SIG-M5 (cell line): ENCODE measurements at regions not wholly inside any gene's neighbourhood (a gene's known extent, or its start where the extent isn't known, plus 50 kb on each side); places are given as distances from the start of the nearest gene placed in this dataset.
"Not testable (repeated sequence)": the region's sequence is repeated elsewhere in the genome, so short reads cannot be mapped to it uniquely, and the experiment has no call there.

Experiments
- DNase-seq: peaks from one replicate; lab custom pipeline; 2025; lab: John Stamatoyannopoulos, UW

DNA sequence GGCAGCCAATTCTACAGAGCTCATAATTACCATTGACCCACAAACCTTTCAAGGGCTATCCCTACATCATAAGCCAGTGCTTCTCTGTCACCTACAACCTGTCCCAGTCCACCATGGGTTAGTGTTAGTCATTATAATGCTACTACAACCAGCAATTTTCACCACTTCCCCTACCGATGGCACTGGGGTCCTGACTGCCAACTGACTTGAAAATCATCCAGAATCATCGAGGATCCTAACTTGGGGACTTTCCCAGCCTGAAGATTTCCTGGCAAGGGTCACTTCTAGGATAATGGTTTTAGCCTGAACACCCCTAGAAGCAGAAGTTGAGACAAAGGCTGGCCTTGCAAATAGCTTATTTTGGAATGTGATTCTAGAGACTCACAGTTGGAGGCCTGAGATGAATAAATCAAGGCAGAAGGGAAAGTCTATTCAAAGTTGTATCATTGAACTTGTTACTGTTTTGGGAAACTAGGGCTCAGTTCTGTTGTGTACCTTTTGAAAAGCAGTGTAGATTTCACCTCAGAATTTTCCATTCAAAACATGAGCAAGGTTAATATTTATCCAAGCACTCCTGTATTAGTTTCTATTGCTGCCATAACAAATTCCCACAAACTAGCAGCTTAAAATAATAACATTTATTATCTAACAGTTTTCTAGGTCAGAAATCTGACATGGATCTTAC is 633.0 kb downstream of the LRRC70 start:
- DNase-seq, result no peak

- no peak for DNase-seq
These were observed 627.4 kb downstream of the LRRC70 start for GRCh38 chr5:63205976-63206375.

DNA sequence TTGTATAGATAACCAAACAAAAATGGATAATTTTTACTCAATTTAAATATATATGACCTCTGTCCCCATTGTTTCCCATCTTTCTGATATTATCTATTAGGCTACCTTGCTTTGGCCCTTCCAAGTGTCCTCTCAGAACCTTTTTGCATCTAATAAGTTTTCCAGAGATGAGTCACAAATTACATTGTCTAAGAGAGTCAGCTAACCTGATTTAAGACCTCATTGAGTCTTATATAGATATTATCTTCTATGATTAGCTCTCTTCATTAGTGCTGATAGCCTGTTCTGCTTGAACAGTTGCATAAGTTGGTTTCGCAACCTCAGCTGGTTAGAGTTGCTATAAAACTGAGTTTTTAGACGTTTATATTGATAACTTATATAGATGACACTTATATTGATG is 623.1 kb downstream of the LRRC70 start:
- no peak for DNase-seq

DNA sequence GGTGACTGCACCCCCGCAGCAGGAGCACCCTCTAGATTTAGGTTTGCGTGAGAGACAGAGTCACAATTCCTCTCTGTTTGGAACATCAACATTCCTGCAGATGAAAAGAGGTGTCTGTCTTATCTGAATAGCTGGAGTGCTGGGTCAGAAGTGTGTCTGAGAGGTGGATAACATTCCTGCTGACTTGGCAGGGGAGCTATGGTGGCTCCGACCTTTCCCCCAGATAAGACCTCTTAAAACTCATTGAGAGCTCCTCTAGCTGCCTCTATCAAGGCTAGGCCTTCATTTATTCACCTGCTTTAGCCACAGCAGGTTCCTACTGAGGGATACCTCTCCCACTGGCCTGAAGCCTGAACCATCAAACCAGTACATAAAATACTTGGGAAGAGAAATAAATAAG is 615.5 kb downstream of the LRRC70 start:
- DNase-seq, result no peak

GRCh38 chr5:63180190-63180589 is 601.6 kb downstream of the LRRC70 start:
- DNase-seq, result not testable (repeated sequence)

DNA sequence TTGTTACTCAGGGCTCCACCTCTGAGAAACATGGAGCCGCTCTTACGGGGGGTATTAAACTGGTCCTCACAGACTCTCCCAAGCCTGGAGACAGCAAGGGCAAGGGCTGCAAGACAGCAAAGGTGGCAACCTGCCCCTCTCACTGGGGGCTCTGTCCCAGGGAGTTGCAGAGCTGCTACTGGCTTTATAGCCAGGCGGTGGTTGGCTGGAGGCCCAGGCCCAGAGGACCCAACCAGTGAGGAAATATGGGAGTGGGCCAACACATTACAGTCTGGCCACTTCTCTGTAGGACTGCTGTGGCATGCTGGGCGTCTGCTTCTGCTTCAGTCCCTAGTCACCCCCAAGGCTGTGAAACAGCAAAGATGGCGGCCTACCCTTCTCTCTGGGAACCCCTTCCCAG is 597.2 kb downstream of the LRRC70 start:
- DNase-seq, result no peak

GRCh38 chr5:63170486-63170885 is 591.9 kb downstream of the LRRC70 start:
- DNase-seq, result no peak

DNA sequence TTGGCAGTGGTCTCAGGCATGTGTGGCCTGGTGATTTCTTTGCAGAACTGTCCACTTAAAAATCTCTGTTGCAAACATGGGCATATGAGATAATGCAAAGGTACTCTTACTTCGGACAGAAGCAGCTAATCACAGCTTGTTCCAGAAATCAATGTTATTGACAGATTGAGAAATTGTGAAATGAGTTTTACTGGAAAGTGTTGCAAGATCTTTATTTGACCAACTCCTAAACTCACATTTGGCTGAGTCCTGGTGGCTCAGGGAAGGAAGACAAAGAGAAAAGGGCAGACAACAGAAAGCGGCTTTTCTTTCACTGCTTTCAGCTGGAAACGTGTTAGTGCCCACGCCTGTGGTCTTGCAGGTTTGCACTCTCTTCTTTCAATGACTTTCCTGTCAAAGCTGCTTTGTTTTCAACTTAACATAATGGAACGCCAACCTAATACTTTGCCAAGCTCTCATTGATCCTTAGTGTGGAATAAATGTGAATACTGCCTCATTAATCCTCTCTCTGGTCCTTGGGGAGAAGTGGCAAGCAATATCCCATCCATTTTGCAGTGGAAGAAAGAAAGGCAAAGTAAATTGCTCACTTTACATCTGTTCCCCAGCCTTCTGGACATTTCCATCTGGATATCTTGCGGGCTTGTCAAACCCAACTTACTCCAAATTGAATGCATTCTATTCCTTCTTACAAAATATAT is 586.4 kb downstream of the LRRC70 start:
- DNase-seq, result no peak

DNA sequence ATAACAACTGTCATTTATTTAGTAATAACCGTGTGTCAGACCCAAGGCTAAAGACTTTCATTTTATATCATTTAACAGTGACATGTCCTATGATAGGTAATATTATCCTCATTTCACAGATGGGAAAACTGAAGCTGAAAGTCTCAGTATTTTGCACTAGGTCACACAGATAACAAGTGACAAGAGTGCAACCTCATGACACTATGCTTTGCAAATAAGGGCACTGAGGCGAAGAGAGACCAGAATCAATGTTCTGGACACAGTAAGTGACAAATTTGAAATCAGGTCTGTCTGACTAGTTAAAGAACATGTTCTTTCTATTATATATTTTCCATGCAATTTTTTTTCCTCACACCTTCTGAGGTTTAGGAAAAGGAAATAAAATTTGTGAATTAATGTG is 585.7 kb downstream of the LRRC70 start:
- DNase-seq, result no peak

DNA sequence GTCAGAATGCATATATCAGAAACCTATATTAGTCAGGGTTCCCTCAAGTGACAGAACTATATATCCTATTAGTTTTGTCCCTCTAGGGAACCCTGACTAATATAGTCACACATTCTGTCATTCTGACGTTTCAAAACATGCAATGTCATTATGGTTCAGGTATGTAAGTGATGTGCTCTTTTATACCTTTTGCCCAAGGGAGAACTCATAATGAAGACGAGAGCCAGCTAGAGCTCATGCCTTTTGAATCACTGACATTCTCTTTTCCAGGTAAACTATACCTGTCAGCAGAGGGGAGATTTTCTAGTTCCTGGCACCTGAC is 576.7 kb downstream of the LRRC70 start:
- DNase-seq, result no peak

- DNase-seq, result no peak
These were observed 576.1 kb downstream of the LRRC70 start for GRCh38 chr5:63154476-63155309.

DNA sequence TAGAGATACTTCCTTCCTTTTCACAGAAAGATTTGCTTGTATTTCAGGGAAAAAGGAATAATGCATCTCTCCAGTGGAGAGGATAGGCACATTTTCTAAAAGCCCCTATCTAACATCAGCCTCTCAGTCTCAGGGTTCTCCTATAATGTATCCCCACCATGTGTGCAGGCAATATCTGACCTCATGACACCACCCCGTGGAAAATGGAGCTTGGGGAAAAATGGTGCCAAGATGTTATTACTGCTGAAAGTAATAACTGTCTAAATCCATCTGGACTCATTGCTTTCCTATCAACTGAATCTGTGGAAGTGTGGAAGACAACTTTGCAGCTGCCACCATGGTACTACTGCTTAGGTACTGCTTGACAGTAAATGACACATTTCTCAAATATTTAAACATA is 574.3 kb downstream of the LRRC70 start:
- no peak for DNase-seq

DNA sequence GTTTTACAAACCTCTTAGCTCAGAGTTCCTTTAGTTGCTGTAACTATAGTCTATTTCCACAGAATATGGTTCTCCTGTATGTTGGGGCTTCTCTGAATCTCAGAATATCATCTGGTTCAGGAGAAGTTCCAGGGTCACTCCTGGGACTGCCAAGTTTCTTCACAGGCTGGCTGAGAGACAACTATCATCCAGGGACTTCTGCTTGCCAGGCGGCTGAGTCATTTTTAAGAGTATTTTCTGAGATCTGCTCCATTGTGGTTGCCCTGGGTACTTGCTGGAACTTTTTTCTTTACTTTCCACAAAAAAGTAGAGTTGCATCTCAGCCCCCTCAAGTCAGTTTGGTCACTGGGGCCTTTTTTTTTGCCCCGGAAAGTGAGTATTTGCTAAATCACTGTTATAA is 566.5 kb downstream of the LRRC70 start:
- DNase-seq, result no peak

- no peak for DNase-seq
These were observed 563.0 kb downstream of the LRRC70 start for GRCh38 chr5:63141591-63141990.

DNA sequence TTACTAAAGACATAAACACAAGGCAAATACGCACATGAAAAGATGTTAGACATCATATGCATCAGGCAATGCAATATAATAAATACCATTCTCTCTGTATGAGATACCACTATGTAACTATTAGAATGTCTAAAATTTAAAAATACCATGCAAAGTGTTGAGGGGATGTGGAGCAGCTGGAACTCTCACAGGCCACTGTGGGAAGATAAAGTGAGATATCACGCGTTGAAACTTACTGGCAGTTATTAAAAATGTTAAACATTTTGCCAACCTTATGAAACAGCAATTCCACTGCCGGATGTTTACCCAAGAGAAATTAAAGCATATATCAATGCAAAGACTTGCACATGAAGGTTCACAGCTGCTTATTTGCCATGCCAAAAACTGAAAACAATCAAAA is 556.7 kb downstream of the LRRC70 start:
- DNase-seq, result no peak

GRCh38 chr5:63131626-63132285 is 553.1 kb downstream of the LRRC70 start:
- no peak for DNase-seq

DNA sequence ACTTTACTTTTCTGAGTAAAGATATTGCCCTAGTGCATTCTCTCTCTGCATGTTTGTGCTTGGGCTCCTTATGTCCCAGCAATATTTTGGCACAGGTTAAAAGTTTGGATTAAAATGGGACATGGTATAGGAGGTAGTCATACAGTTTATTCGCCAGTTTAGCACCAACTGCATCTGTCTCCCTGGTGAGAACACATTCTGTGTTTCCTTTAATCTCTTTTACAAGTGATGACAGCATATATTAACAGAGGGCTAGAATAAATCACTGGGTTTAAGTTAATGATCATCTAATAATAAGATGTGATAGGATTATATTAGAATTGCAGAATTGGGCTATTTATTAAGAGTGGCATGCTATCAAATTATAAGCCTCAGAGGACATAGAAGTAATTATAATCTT is 550.1 kb downstream of the LRRC70 start:
- DNase-seq, result no peak

DNA sequence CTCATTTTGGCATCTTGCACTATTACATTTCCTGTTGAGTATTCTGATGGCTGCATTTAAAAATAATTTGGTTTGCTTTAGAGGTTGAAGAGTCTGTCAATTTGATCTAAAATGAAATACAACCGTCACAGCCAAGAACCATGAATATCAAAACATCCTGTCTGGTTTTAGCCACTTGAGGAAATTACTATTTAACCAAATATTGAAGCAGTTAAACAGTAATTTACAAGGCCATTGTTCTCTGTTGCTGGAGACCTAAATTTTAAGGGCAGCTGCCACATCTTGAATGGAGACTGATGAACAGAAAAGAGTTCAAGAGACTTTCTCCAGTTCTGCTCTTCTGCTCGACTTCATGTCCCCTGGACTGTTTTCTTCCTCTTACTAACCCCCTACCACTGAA is 549.4 kb downstream of the LRRC70 start:
- DNase-seq, result no peak

DNA sequence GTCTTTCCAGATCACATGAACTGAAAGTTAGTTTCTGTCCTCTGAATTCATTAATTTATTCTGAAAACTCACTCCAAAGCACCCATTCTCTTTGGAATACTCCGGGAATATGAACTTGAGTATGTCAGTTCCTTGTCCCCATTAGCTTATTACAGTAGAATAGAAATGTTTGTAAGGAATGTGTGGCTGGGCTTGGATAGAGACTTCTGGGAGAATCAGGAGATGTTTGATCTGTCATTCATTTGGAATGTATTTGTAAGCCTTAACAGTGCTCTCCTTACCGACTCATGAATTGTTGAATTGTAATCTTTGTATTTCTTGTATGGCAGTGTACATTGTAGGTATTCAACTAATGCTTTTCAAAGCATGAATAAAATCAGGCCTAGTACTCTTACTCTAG is 548.4 kb downstream of the LRRC70 start:
- no peak for DNase-seq

DNA sequence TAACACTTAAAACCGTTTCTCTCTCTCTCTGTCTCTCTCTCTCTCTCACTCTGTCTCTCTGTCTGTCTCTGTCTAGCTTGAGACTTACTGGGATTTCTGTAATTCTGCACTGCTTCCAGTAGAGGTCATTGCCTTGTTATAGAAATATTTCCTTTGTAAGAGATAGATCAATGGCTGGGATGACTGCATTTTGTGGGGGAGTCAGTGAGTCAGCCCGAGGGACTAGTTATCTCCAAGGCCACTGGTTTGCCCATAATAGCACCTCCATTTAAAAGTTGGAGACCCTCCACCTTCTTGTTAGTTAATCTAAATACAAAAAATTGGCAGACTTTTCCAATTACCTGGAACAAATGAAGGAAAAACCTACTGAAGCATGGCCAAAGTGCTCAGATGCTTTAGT is 547.2 kb downstream of the LRRC70 start:
- no peak for DNase-seq

DNA sequence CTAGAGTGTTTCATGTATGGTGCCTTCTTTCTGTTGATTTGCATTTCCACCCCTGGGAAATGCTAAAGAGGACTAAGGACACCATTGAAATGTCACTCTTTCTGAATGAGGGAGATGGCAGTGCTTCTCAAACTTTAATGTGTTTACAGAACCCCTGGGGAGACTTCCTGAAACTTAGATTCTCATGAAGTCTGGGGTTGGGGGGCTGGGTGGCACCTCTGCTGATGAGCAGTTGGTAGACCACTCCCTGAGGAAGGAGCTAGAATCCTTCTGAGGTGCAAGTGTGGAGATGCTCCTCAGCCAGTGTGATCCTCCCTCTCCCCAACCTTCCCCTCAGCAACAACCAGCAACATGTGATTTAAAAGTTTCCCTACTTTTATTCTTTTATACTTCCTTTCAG is 546.8 kb downstream of the LRRC70 start:
- DNase-seq, result no peak

- DNase-seq, result no peak
These were observed 545.6 kb downstream of the LRRC70 start for GRCh38 chr5:63124266-63124665.

GRCh38 chr5:63121471-63121870 is 542.9 kb downstream of the LRRC70 start:
- DNase-seq, result no peak
